Stimulated activated CD4-positive, alpha-beta T cell treated with anti-CD3 and anti-CD28 coated beads, Interleukin-15, amount 100 ng/mL, for 48 hours (primary cell): ENCODE measurements at regions not wholly inside any gene's neighbourhood (a gene's known extent, or its start where the extent isn't known, plus 50 kb on each side); places are given as distances from the start of the nearest gene placed in this dataset.

Experiments used
- DNase-seq, 2 donors: peaks; one replicate each; pipeline ENCODE4 v3.0.0-alpha.2; 2020; ENCODE audit warnings: low read depth in 2 of 2

DNA sequence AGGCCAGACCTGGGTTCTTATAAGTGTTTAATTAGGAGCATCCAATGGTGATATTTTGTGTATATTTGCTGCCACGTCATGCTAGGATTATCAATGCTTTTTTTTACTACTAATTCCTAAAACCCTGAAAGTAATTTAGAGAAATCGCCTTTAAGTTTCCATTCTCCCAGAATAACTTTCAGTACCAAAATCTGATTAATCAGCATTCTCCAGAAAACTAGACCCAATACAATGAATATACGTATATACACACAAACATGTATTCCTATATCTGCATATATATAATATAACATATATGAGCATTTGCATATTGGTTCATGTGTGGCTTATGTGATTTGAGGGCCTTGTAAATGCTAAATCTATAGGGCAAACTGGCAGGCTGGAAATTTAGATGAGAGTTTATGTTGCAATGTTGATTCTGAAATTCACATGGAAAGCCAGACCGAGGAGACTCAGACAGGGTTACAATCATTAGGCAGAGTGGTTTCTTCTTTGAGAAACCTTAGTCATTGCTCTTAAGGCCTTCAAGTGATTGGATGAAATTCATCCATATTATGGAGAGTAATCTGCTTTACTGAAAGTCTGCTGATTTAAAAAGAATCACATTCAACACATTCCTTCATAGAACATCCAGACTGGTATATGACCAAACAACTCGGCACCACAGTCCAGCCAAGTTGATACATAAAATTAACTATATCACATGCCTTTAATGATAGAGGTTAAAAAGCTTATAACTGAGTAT lies 65.9 kb upstream of the RGPD4 start:
- DNase-seq = no peak

DNA sequence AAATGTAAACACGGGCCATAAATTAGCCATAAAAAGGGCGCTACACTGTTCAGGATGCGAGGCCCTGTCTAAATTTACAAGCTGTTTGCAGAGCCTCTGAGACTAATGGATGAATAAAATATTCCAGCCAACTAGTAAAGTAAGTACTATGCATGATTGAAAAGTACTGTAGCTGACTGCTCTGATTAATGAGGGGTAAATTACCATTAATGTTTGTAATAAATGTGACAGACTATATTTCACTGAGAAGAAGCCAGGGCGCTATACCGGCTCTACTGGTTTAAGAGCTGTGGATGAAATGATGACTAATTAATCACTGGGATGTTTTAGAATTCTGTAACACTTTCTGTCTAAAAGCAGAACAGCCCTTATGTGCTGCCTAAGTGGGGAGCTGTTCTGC lies 54.3 kb upstream of the RGPD4 start:
- DNase-seq = no peak

DNA sequence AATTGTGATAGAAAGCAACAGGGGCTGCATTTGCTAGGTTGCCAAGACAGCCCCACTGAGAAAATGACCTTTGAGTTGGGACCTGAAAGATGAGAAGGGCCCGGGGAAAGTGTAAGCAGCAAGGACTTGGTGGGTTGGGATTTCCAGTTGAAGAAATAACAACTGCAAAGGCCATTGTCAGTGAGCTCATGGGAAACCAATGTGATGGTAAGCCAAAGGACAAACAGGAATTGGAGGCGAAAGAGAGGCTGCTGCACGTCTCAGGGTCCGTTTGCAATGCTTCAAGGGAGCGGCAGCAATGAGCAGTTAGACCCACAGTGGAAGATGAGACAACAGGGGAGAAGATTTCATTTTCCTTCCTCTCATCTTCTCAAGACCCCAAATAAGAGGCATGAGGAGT lies 51.5 kb upstream of the RGPD4 start:
- no peak for DNase-seq

DNA sequence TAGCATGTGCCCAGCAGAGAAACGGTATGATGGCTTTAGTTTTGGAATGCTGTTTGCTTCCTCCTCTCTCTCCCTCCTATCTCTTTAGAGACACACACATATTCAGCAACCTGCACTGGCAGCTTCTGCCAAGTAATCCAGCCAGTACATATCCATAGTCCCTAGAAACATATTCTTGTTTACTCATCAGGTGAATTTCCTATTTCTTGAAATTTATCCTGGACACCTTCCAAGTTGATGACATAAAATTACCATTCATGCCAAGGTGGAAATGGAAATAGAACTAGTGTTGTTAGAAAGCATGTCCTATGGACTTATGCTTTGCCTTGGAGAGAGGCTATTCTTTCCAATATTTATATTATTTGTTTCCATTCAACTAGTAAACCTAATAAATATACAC lies 50.9 kb upstream of the RGPD4 start:
- no peak for DNase-seq

DNA sequence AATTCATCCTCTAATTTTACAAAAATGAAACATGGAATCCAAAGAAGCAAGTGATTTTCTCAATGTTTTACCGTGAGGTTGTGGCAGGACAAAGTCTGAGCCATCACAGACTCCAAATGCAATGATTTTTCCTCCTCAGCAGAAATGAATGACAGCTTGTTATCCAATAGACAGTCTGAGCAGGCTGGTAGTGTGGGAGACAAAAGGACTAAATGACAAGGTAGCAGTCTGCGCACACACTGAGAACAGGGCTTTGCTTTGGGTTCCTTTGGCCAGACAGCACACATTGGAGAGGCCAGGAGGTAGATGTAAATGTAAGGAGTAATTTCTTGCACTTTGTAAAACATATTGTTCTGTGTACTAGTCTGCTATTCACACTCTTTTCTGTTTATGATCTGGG lies 50.3 kb upstream of the RGPD4 start:
- no peak for DNase-seq
